Occipital lobe (tissue), 1 donor: ENCODE measurements at regions not wholly inside any gene's neighbourhood (a gene's known extent, or its start where the extent isn't known, plus 50 kb on each side); places are given as distances from the start of the nearest gene placed in this dataset.

Experiments used
- DNase-seq: peaks from one replicate; lab custom pipeline; 2025; lab: John Stamatoyannopoulos, UW

- DNase-seq = no peak
Measured at GRCh38 chr2:8486141-8486540, 195.7 kb upstream of the ID2 start.

GRCh38 chr2:8487461-8487932 is 194.4 kb upstream of the ID2 start:
- no peak for DNase-seq

- no peak for DNase-seq
Measured at GRCh38 chr2:8488001-8488738, 193.7 kb upstream of the ID2 start.

GRCh38 chr2:8489221-8489620 is 192.6 kb upstream of the ID2 start:
- DNase-seq = no peak

- DNase-seq = no peak
Measured at GRCh38 chr2:8489751-8490150, 192.1 kb upstream of the ID2 start.

GRCh38 chr2:8490166-8490721 is 191.6 kb upstream of the ID2 start:
- no peak for DNase-seq

GRCh38 chr2:8491296-8492027 is 190.4 kb upstream of the ID2 start:
- DNase-seq = no peak

GRCh38 chr2:8494151-8494550 is 187.7 kb upstream of the ID2 start:
- no peak for DNase-seq

- no peak for DNase-seq
Measured at GRCh38 chr2:8494589-8494988, 187.3 kb upstream of the ID2 start.

- DNase-seq = no peak
Measured at GRCh38 chr2:8495189-8495989, 186.5 kb upstream of the ID2 start.

- DNase-seq = no peak
Measured at GRCh38 chr2:8496079-8496478, 185.8 kb upstream of the ID2 start.

- DNase-seq = no peak
Measured at GRCh38 chr2:8496617-8497016, 185.2 kb upstream of the ID2 start.

GRCh38 chr2:8498994-8499393 is 182.9 kb upstream of the ID2 start:
- no peak for DNase-seq

GRCh38 chr2:8500124-8501054 is 181.5 kb upstream of the ID2 start:
- no peak for DNase-seq

- no peak for DNase-seq
Measured at GRCh38 chr2:8501061-8501720, 180.7 kb upstream of the ID2 start.

GRCh38 chr2:8502316-8502715 is 179.5 kb upstream of the ID2 start:
- no peak for DNase-seq

- no peak for DNase-seq
Measured at GRCh38 chr2:8505311-8505920, 176.4 kb upstream of the ID2 start.

- DNase-seq = no peak
Measured at GRCh38 chr2:8506746-8507145, 175.1 kb upstream of the ID2 start.

GRCh38 chr2:8508766-8509165 is 173.1 kb upstream of the ID2 start:
- DNase-seq = no peak

- no peak for DNase-seq
Measured at GRCh38 chr2:8509621-8510020, 172.2 kb upstream of the ID2 start.
